GM13976 (cell line): ENCODE measurements at regions not wholly inside any gene's neighbourhood (a gene's known extent, or its start where the extent isn't known, plus 50 kb on each side); places are given as distances from the start of the nearest gene placed in this dataset.

Experiments
- DNase-seq: peaks from one replicate; pipeline ENCODE4 v3.0.0; 2012; ENCODE audit warnings: low spot score
- in situ Hi-C: fragments of 300-500 bp; cut with MboI; formaldehyde crosslinking; loops from one replicate; pipeline ENCODE4 v1.12.0; 2022; ENCODE audit warnings: low sequenced_read_pairs, mixed read lengths, inconsistent platforms; ENCODE audit not compliant: unreplicated experiment
- TF ChIP-seq, protein P1 (sequence below): IDR thresholded peaks from 2 replicates; pipeline ENCODE4 v1.5.1; 2012; ENCODE audit warnings: borderline replicate concordance, mild to moderate bottlenecking; ENCODE audit not compliant: insufficient read depth; ENCODE audit errors: extremely low read depth, missing control alignments, control extremely low read depth

DNA sequence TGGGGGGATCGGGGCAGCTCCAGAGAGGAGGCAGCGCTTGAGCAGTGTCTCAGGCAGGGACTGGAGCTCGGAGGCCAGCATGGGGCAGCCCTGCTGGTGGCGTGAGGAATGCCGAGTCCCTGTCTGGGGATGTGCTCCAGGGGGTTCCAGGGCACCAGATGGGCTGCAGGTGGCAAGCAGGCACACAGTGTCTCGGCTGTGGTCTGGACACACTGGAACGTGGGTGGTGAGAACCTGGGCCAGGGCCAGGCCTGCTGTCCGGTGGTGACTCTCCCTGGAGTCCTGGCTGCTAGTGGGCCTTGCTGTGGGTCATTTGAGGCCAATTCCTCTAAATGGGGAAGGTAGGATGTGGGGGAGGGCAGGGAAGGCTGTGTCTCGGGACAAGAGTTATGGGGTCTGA lies 199.4 kb upstream of the RTL1 start:
- TF ChIP-seq, protein P1, sequence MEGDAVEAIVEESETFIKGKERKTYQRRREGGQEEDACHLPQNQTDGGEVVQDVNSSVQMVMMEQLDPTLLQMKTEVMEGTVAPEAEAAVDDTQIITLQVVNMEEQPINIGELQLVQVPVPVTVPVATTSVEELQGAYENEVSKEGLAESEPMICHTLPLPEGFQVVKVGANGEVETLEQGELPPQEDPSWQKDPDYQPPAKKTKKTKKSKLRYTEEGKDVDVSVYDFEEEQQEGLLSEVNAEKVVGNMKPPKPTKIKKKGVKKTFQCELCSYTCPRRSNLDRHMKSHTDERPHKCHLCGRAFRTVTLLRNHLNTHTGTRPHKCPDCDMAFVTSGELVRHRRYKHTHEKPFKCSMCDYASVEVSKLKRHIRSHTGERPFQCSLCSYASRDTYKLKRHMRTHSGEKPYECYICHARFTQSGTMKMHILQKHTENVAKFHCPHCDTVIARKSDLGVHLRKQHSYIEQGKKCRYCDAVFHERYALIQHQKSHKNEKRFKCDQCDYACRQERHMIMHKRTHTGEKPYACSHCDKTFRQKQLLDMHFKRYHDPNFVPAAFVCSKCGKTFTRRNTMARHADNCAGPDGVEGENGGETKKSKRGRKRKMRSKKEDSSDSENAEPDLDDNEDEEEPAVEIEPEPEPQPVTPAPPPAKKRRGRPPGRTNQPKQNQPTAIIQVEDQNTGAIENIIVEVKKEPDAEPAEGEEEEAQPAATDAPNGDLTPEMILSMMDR, result no peak
- in situ Hi-C loops, result no loop called here
- peak; percentile 18 for DNase-seq

GRCh38 chr14:101103321-101103901 lies 199.9 kb upstream of the RTL1 start:
- TF ChIP-seq, protein P1, result no peak
- in situ Hi-C loops, result no loop called here
- no peak for DNase-seq

GRCh38 chr14:101104485-101104884 lies 201.0 kb upstream of the RTL1 start:
- no peak for DNase-seq
- TF ChIP-seq, protein P1, result no peak
- in situ Hi-C loops, result no loop called here

DNA sequence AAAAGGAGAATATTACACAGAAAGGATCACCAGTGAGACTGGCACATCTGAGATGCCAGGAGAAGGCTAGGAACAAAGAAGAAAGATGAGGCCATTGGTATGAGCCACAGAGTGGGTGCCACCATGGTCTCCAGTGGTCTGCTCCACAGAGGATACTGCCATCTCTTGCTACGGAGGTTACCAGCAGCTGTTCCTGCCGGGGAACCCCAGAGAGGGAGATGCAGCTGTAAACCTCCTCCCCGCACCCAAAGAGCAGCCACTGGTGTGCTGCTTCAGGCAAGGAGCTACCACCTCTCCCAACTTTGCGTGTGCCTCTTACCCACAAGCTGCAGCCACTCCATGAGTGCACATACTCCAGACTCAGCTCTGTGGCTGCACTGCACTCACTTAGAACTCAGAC lies 201.5 kb upstream of the RTL1 start:
- TF ChIP-seq, protein P1, result no peak
- in situ Hi-C loops, result no loop called here
- no peak for DNase-seq

DNA sequence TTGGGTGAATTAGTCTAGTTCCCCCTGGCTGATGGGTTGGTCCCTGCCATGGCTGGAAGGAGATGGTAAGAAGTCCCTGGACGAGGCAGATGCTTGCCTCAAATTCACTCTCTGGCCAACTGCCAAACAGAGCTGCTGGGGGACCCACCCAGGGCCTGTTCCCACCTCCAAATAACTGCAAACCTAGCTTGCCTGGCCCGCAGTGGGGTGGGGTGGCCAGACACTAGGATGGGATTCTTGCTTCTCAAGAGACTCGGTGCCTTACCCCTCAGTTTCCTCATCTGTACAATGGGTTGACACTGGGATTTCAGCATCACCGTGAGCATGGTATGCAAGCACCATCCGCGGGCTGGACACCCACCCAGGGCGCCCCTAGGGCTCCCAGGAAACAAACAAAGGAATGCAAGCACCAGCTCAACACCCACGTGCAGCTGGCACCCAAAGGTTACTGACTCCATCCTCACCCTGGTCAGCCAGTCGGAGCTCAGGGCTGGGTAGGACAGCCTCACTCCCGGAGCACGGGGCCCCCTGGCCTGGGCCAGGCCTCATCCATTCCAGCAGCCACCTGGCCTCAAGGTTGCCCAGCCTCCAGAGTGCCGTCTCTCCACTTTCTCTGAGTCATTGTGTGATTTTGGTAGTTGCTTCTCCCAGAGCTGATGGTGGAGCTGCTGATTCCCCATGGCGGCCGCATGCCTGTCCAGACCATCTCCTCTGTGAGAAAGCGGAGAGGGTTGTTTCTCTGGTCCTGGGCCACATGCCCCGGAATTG lies 205.2 kb upstream of the RTL1 start:
- DNase-seq, result no peak
- TF ChIP-seq, protein P1, result no peak
- in situ Hi-C loops, result no loop called here

GRCh38 chr14:101109347-101109638 lies 205.8 kb upstream of the RTL1 start:
- in situ Hi-C loops, result no loop called here
- DNase-seq, result no peak
- TF ChIP-seq, protein P1, result no peak
